OCI-LY7 (cell line): ENCODE measurements at regions not wholly inside any gene's neighbourhood (a gene's known extent, or its start where the extent isn't known, plus 50 kb on each side); places are given as distances from the start of the nearest gene placed in this dataset.

ENCODE experiments used
- CTCF ChIP-seq: fragments of 200-600 bp; sonication (generic); conservative IDR thresholded peaks from 2 replicates; pipeline ENCODE4 v1.5.1; 2014; ENCODE audit warnings: mild to moderate bottlenecking, antibody characterized with exemption, low read length, moderate library complexity, mixed read lengths
- EZH2phosphoT487 ChIP-seq: fragments of 200-600 bp; sonication (generic); IDR thresholded peaks from 2 replicates; pipeline ENCODE4 v1.6.1; 2018; ENCODE audit warnings: low read depth, borderline replicate concordance, mild to moderate bottlenecking, mixed run types, antibody characterized with exemption, low read length, moderate library complexity, mixed read lengths

- TF ChIP-seq CTCF (no peak), EZH2phosphoT487 (no peak)
These were observed 266.0 kb downstream of the GLI2 start for GRCh38 chr2:121001641-121002040.
